Stimulated activated naive B cell treated with anti-CD40 and anti-IgM and Interleukin-4, amounts not matched to agents 10 μg/mL and 1 μg/mL and 100 μg/mL, for 72 hours (primary cell): ENCODE measurements at regions not wholly inside any gene's neighbourhood (a gene's known extent, or its start where the extent isn't known, plus 50 kb on each side); places are given as distances from the start of the nearest gene placed in this dataset.

Experiments
- ATAC-seq, 2 donors: fragments of 150-1000 bp; cut with Tn5 transposase; replicated peaks; 2 replicates each; pipeline ENCODE4 v1.10.0; 2021; ENCODE audit warnings: moderate library complexity in 1 of 2
- DNase-seq: peaks from one replicate; pipeline ENCODE4 v3.0.0; 2021
- H3K27ac Mint-ChIP-seq: one replicate; pipeline ENCODE4 v1.8.0; 2022; ENCODE audit warnings: mild to moderate bottlenecking, mixed read lengths
- H3K27me3 Mint-ChIP-seq, 2 donors: one replicate each; pipeline ENCODE4 v1.8.0; 2022; ENCODE audit warnings: mixed read lengths in 2 of 2
- H3K36me3 Mint-ChIP-seq, 2 donors: one replicate each; pipeline ENCODE4 v1.8.0; 2022; ENCODE audit warnings: mixed read lengths in 2 of 2, mild to moderate bottlenecking in 1 of 2
- H3K4me1 Mint-ChIP-seq, 2 donors: one replicate each; pipeline ENCODE4 v1.8.0; 2022; ENCODE audit warnings: mixed read lengths in 2 of 2, mild to moderate bottlenecking in 1 of 2
- H3K4me3 Mint-ChIP-seq, 2 donors: one replicate each; pipeline ENCODE4 v1.8.0; 2022; ENCODE audit warnings: mild to moderate bottlenecking in 2 of 2, mixed read lengths in 2 of 2, moderate library complexity in 1 of 2
- H3K9me3 Mint-ChIP-seq, 2 donors: one replicate each; pipeline ENCODE4 v1.8.0; 2022; ENCODE audit warnings: mixed read lengths in 2 of 2, mild to moderate bottlenecking in 1 of 2

DNA sequence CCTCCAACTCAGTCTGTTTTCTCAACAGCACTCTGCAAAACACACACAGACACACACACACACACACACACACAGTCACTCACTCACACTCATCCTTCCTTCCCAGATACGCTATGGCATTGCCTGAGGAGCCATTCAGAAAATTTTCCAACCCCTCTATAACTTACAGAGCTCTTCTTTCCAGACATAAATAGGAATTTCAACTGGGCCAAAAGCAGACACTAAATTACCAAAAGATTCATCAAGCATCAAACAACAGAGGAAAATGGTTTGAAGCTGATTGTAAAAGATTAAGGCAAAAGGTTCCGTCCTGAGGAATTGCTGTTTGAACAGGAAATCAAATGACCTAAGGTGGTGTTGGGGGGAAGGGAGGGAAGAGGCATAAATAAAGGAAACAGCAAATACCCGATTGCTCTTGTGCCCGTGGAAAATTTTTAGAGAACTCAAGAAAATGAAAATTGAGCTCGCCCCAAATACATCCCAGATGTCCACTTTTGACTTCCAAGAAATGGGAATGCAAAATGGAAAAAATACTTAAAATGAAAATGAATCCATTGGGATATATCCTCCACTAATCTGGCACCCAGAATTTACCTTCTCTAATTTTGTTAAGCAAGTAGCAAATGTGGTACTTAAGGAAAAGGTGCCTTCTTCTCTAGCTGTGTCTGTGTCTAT is 183.6 kb downstream of the QDPR start:
- Mint-ChIP-seq H3K4me1 (peaks cover 0 to 5% of the 10 kb centered on the region in 2 donors), H3K27me3 (peaks cover 15 to 16% of the 10 kb centered on the region in 2 donors), H3K36me3 (peaks cover 0 to 3% of the 10 kb centered on the region in 2 donors), H3K4me3 (no peak overlapping the region), H3K9me3 (peaks cover 0 to 2% of the 10 kb centered on the region in 2 donors), H3K27ac (no peak overlapping the region)
- ATAC-seq: no peak
- no peak for DNase-seq

DNA sequence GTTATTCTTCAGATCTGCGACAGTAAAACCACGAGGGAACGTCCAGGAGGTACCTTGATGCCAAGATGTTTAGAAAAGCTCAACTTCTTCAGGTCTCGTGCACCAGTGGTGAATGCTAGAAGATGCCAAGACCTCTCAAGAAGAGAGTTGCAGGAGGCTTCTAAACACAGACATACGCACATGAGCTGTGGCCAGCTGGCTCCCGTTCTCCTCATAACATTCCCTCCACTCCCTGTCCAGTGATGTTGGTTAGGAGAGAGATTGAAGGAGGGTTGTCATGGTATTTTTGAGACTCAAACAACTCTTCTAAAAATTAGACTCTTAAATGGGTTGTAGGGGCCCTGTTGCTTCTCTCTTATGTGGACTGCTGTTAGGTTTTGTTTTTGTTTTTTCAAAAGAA is 184.3 kb downstream of the QDPR start:
- no peak for ATAC-seq
- DNase-seq: no peak
- H3K27ac Mint-ChIP-seq: no peak overlapping the region
- H3K4me3 Mint-ChIP-seq: no peak overlapping the region
- H3K27me3 Mint-ChIP-seq: peaks cover 15 to 16% of the 10 kb centered on the region in 2 donors
- H3K36me3 Mint-ChIP-seq: peaks cover 0 to 3% of the 10 kb centered on the region in 2 donors
- H3K4me1 Mint-ChIP-seq: peaks cover 0 to 5% of the 10 kb centered on the region in 2 donors
- H3K9me3 Mint-ChIP-seq: peaks cover 0 to 2% of the 10 kb centered on the region in 2 donors

DNA sequence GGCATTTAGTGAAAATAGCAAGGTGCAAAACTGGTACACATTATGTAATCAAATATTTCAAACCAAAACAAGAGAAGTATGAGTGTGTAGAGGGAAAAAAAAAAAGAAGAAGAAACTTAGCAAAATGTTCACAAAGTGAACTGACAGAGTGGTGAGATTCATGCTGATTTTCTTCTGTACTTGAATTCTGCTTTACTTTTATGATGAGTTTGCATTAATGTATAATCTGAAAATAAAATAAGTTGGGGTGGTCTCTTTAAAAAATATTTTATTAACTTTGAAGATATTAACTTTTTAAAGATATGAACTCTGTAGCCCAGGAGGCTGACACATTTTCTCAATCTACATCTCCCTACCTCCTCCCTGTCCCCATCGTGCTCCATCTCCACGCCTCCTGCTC is 185.1 kb downstream of the QDPR start:
- H3K4me3 Mint-ChIP-seq: no peak overlapping the region
- H3K9me3 Mint-ChIP-seq: peaks cover 0 to 2% of the 10 kb centered on the region in 2 donors
- peaks cover 15 to 16% of the 10 kb centered on the region in 2 donors for H3K27me3 Mint-ChIP-seq
- peaks cover 0 to 5% of the 10 kb centered on the region in 2 donors for H3K4me1 Mint-ChIP-seq
- H3K36me3 Mint-ChIP-seq: peaks cover 0 to 3% of the 10 kb centered on the region in 2 donors
- no peak overlapping the region for H3K27ac Mint-ChIP-seq
- DNase-seq: no peak
- ATAC-seq: no peak

DNA sequence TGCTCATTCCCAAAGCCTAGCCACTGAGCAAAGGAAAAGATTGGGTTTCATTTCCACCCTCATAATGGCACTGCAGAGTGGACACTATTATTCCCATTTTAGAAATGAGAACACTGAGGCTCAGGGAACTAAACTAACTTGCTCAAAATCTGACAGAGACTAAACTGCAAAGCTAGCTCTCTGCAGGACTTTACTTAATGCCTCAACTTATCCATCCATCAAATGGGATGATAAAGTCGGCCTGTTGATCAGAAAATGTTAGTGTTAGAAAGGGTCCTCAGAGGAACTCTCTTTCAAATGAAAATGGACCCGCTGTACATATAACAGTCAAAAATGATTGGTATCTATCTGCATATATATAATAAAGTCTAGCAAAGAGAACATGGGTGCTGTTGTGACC is 186.8 kb downstream of the QDPR start:
- peaks cover 15 to 16% of the 10 kb centered on the region in 2 donors for H3K27me3 Mint-ChIP-seq
- H3K36me3 Mint-ChIP-seq: peaks cover 0 to 3% of the 10 kb centered on the region in 2 donors
- no peak overlapping the region for H3K27ac Mint-ChIP-seq
- H3K4me1 Mint-ChIP-seq: peaks cover 0 to 5% of the 10 kb centered on the region in 2 donors
- H3K4me3 Mint-ChIP-seq: no peak overlapping the region
- no peak for ATAC-seq
- DNase-seq: no peak
- H3K9me3 Mint-ChIP-seq: peaks cover 4 to 6% of the 10 kb centered on the region in 2 donors

DNA sequence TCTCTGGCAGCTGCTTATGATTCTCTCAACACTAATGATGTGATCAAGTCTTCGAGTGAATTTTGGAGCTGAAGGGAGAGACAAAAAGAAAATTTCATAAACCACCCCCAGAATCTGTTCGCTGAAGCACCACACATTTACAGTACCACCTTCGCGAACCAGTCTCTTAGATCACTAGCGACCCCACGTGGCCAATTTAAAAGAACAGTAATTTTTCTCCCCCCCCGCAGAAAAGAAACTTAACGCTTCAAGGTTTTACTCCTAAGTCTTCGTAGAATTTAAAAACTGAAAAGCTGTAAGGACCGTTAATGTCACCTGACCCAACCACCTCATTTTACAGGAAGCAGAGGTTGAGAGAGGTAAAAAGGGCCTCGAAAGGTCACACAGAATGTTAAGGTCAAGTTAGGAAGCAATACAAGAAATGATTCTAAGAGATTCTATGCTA is 187.5 kb downstream of the QDPR start:
- peaks cover 15 to 16% of the 10 kb centered on the region in 2 donors for H3K27me3 Mint-ChIP-seq
- H3K36me3 Mint-ChIP-seq: peaks cover 0 to 3% of the 10 kb centered on the region in 2 donors
- H3K4me3 Mint-ChIP-seq: no peak overlapping the region
- peak in 1 of 2 donors; percentile 33 for ATAC-seq
- peaks cover 6 to 11% of the 10 kb centered on the region in 2 donors for H3K9me3 Mint-ChIP-seq
- H3K27ac Mint-ChIP-seq: no peak overlapping the region
- peaks cover 0 to 5% of the 10 kb centered on the region in 2 donors for H3K4me1 Mint-ChIP-seq
- no peak for DNase-seq

DNA sequence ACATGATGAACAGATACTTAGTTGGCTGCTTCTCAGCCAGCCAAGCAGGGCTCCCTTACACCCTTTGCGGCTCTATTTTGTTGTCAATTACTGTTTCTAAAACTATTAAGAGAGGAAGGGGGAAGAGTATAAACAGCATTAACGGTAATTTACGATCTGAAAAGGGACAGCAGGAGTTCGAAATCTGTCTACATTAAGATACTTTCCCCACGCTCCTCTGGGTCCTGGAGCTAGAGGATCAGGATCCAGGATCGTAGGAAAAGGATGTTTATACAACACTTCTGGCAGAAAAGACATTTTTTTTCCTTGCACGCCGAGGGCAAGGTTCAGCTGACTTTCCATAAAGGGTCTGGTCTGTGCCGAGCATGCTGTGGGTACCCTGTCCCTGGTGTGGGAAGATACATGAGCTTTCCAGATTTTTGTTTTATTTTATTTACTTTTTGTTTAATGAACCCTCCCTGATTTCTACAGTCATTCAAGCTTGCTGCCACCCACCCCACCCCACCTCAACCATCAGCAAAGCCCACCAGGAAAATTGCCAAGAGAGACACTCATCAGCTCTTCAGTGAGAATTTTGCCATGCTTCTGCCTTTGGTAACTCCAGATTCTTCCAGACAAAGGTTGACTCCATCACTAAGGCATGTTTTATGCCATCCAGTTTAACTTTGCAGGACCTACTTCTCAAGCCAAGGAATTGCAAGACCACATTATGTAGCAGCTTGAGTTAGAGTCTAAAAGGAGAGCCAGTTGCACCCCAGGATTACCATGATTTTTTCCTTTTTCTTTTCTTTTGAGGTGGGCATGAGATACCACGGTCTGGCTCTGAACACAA is 188.1 kb downstream of the QDPR start:
- Mint-ChIP-seq H3K4me1 (peaks cover 0 to 5% of the 10 kb centered on the region in 2 donors), H3K27me3 (peaks cover 15 to 16% of the 10 kb centered on the region in 2 donors), H3K4me3 (no peak overlapping the region), H3K9me3 (peaks cover 6 to 11% of the 10 kb centered on the region in 2 donors), H3K36me3 (peaks cover 0 to 3% of the 10 kb centered on the region in 2 donors), H3K27ac (no peak overlapping the region)
- DNase-seq (no peak), ATAC-seq (no peak)

DNA sequence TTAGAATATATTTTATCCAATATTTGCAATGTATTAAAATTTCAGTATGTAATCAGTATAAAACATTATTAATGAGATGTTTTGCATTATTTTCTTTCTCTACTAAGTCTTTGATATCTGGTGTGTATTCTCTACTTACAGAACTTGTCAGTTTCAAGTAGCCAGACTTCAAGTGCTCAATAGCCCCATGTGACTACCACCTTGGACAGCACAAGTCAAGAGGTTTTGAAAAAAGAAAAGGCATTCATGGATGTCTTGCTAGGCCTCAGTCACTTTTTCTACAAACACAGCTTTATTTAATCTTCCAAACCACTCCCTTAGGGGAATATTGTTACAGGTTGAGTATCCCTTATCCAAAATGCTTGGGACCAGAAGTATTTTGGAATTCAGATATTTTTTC is 189.4 kb downstream of the QDPR start:
- Mint-ChIP-seq H3K27me3 (peaks cover 10 to 12% of the 10 kb centered on the region in 2 donors), H3K4me3 (no peak overlapping the region)

DNA sequence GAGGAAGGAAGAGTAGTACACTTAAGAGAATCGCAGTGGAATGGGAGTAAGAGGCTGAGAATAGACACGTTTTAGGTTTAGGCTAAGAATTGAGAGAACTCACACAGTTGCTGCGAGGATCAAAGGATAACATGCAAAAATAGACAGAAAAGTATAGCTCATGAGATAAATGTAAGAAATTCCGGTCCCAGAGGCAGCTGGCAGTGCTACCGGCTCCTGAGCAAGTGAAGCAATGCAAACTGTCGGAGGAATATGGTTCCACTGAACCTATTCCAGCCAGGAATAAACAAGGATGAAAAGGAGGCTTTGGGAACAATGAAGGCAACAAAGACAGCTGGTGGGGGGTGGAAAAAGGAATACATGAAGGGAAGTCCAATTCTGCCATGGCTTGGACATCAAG is 191.8 kb downstream of the QDPR start:
- Mint-ChIP-seq H3K4me1 (peaks cover 0 to 5% of the 10 kb centered on the region in 2 donors), H3K27me3 (peaks cover 3 to 5% of the 10 kb centered on the region in 2 donors), H3K4me3 (no peak overlapping the region), H3K36me3 (no peaks in the 10 kb centered on the region), H3K9me3 (peaks cover 6 to 11% of the 10 kb centered on the region in 2 donors), H3K27ac (no peak overlapping the region)
- ATAC-seq (no peak), DNase-seq (no peak)

More for the DNA sequence above, 189.4 kb downstream of the QDPR start:
- ATAC-seq (no peak), DNase-seq (no peak)
- peaks cover 6 to 11% of the 10 kb centered on the region in 2 donors for H3K9me3 Mint-ChIP-seq
- H3K36me3 Mint-ChIP-seq: peaks cover 0 to 3% of the 10 kb centered on the region in 2 donors
- H3K27ac Mint-ChIP-seq: no peak overlapping the region
- H3K4me1 Mint-ChIP-seq: peaks cover 0 to 5% of the 10 kb centered on the region in 2 donors

DNA sequence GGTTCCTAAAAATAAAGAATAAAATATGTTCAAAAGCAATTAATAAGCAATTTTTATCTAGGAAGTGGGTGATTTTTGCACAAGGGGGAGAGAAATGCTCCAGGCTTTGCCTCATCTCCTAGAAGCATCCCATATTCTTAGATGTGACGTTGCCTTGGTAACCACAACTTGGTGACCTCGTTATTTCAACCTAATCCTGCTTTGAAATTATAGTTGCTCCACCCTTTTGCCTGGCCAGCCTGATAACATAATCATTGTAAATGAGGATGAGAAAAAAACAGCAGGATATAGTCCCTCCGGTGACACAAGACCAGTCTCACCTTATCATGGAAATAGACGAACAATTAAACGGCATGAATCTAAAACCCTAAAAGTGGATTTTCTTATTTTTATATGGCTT is 194.4 kb downstream of the QDPR start:
- no peak for DNase-seq
- no peaks in the 10 kb centered on the region for H3K36me3 Mint-ChIP-seq
- peaks cover 6 to 11% of the 10 kb centered on the region in 2 donors for H3K9me3 Mint-ChIP-seq
- H3K4me3 Mint-ChIP-seq: no peak overlapping the region
- no peak overlapping the region for H3K27ac Mint-ChIP-seq
- no peak for ATAC-seq
- H3K27me3 Mint-ChIP-seq: peaks cover 3 to 5% of the 10 kb centered on the region in 2 donors
- no peaks in the 10 kb centered on the region for H3K4me1 Mint-ChIP-seq

DNA sequence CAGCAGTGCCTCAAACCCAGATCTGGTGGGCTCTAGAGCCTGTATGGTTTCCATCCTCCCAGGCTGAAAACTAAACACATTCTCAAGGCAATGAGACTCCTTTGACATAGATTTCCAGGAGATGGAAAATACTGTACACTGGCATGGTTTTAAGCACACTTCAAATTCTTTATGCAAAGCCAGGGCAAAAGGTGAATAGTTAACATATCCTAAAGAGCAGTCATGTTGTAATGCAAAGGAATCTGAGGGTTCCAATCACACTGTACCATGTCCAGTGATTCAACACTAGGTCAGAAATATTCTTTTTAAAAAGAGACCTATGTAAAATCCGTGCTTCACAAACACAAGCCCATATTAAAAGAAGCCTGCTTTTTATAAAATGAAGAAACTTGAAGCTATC is 195.3 kb downstream of the QDPR start:
- Mint-ChIP-seq H3K36me3 (no peaks in the 10 kb centered on the region), H3K27me3 (peaks cover 3 to 5% of the 10 kb centered on the region in 2 donors), H3K4me1 (no peaks in the 10 kb centered on the region), H3K9me3 (peaks cover 6 to 11% of the 10 kb centered on the region in 2 donors), H3K27ac (no peak overlapping the region), H3K4me3 (no peak overlapping the region)
- no peak for DNase-seq
- ATAC-seq: no peak

DNA sequence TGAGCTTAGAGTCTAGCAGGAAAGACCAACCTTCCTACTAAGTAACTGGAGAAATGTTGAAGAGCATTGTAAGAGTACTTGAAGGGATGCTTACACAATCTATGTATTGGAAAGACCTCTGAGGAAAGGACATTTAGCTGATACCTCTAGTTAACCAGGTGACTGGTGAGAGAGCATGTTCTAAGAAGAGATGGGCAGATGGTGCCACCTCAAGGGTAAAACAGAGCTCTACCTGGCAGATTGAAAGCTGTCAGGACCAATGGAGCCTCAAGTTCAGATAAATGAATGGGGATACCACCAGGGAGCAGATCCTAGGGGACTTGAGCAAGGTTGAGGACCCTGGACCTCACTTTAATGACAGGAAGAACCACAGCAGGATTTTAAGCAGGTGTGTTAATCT is 196.4 kb downstream of the QDPR start:
- Mint-ChIP-seq H3K4me1 (no peaks in the 10 kb centered on the region), H3K27me3 (peaks cover 3 to 5% of the 10 kb centered on the region in 2 donors), H3K36me3 (no peaks in the 10 kb centered on the region), H3K4me3 (no peak overlapping the region), H3K9me3 (peaks cover 4 to 6% of the 10 kb centered on the region in 2 donors), H3K27ac (no peak overlapping the region)
- no peak for ATAC-seq
- DNase-seq: no peak

DNA sequence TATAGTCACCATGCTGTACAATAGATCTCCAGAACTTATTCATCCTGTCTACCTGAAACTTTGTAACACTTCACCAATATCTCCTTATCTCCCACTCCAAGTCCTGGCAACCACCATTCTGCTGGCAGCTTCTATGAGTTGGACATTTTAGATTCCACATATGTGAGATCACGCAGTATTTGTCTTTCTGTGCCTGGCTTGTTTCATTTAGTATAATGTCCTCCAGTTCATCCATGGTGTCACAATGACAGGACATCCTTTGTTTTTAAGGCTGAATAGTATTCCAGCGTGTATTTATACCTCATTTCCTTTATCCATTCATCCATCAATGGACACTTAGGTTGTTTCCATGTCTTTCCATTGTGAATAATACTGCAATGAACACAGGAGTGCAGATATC is 198.7 kb downstream of the QDPR start:
- Mint-ChIP-seq H3K4me3 (no peak overlapping the region), H3K27me3 (peaks cover 5 to 7% of the 10 kb centered on the region in 2 donors), H3K4me1 (no peaks in the 10 kb centered on the region), H3K36me3 (no peaks in the 10 kb centered on the region), H3K9me3 (peaks cover 2 to 4% of the 10 kb centered on the region in 2 donors), H3K27ac (no peak overlapping the region)
- no peak for DNase-seq
- no peak for ATAC-seq

DNA sequence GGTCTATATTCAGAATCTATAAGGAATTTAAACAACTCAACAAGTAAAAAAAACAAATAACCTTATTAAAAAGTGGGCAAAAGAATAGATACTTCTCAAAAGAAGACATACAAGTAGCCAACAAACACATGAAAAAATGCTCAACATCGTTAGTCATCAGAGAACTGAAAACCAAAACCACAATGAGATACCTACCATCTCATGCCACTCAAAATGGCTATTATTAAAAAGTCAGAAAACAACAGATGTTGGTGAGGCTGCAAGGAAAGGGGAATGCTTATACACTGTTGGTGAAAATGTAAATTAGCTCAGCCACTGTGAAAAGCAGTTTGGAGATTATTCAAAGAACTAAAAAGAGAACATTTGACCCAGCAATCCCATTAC is 201.6 kb downstream of the QDPR start:
- no peak overlapping the region for H3K27ac Mint-ChIP-seq
- no peak overlapping the region for H3K4me3 Mint-ChIP-seq
- H3K27me3 Mint-ChIP-seq: peaks cover 0 to 4% of the 10 kb centered on the region in 2 donors
- H3K4me1 Mint-ChIP-seq: no peaks in the 10 kb centered on the region
- no peaks in the 10 kb centered on the region for H3K36me3 Mint-ChIP-seq
- DNase-seq: no peak
- peaks cover 3 to 4% of the 10 kb centered on the region in 2 donors for H3K9me3 Mint-ChIP-seq
- no peak for ATAC-seq

DNA sequence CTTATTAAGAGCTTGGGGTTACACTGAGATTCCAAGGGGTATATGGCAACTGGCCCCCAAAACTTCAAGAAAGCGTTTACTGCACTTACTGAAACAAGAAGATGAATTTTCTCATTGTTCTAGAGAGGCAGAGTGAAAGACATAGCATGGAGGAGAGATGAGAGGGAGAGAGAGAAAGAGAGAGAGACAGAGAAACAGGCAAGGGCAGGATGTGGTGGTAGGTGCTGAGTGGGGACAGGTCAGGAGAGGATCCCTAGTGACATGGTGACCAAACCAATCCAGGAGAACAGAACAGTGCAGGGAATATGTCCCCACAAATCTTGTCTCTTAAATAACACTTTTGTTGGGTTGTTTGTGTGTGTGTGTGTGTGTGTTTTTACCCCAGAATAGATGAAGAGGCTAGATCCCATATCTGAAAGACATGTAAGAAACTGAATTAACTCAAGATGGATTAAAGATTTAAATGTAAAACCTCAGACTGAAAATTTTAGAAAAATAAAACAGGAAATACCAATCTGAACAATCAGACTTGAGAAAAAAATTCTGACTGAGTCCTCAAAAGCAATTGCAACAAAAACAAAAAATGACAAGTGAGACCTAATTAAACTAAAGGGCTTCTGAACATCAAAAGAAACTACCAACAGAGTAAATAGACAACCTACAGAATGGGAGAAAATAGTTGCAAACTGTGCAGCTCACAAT is 202.2 kb downstream of the QDPR start:
- DNase-seq (no peak), ATAC-seq (no peak)
- H3K9me3 Mint-ChIP-seq: peaks cover 3 to 4% of the 10 kb centered on the region in 2 donors
- no peak overlapping the region for H3K4me3 Mint-ChIP-seq
- peaks cover 0 to 4% of the 10 kb centered on the region in 2 donors for H3K27me3 Mint-ChIP-seq
- no peak overlapping the region for H3K27ac Mint-ChIP-seq
- no peaks in the 10 kb centered on the region for H3K36me3 Mint-ChIP-seq
- no peaks in the 10 kb centered on the region for H3K4me1 Mint-ChIP-seq
